ENCODE measurements at regions not wholly inside any gene's neighbourhood (a gene's known extent, or its start where the extent isn't known, plus 50 kb on each side); places are given as distances from the start of the nearest gene placed in this dataset.

DNA sequence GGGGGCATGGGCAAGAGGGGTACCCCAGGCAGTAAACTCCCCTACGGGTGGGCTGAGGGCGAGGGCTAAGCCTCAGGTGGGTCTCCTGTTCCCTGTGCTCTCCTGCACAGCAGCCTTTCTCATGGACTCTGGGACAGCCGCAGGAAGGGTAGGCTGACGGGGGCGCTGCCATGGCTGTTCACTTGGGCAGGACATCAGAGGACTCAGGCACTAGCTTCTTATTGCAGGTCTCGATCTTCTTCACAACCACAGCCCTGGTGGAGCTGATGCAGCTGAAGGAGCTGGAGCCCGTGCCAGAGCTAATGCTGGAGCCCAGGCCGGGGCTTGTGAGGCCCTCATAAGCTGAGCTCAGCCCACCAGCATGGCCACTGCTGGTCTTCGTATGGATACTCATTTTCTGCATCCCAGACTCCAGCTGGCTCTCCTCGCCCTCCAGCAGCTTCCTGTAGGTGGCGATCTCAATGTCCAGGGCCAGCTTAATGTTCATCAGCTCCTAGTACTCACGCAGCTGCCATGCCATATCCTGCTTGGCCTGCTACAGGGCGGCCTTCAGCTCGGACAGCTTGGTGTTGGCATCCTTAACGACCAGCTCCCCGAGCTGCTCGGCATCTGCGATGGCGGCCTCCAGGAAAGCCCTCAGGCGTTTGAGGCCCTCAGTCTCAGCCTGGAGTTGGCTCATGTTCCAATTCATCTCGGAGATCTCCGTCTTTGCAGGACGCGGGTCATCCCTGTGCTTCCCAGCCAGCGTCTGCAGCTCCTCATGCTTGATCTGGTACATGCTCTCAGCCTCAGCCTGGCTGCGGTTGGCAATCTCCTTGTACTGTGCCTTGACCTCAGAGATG is 359.8 kb upstream of the SETBP1 start:
- in situ Hi-C loops (cut with MboI; ENCODE audit: low sequenced_read_pairs in 4 of 4) (no loop called here), intact Hi-C loops (cut with DNase I; ENCODE audit: low total_unique reads) (no loop called here)
- ATAC-seq (no peak), DNase-seq (no peak)
- H3K4me1 ChIP-seq: no peaks in the 10 kb centered on the region
- H3K27ac ChIP-seq: no peak overlapping the region
- no peak overlapping the region for H3K4me3 ChIP-seq
- H3K27me3 ChIP-seq: no peaks in the 10 kb centered on the region
- H3K9me3 ChIP-seq: no peaks in the 10 kb centered on the region
- TF ChIP-seq POLR2A (IDR thresholded peaks at IDR 0.05): no peak
- TF ChIP-seq, protein P1, sequence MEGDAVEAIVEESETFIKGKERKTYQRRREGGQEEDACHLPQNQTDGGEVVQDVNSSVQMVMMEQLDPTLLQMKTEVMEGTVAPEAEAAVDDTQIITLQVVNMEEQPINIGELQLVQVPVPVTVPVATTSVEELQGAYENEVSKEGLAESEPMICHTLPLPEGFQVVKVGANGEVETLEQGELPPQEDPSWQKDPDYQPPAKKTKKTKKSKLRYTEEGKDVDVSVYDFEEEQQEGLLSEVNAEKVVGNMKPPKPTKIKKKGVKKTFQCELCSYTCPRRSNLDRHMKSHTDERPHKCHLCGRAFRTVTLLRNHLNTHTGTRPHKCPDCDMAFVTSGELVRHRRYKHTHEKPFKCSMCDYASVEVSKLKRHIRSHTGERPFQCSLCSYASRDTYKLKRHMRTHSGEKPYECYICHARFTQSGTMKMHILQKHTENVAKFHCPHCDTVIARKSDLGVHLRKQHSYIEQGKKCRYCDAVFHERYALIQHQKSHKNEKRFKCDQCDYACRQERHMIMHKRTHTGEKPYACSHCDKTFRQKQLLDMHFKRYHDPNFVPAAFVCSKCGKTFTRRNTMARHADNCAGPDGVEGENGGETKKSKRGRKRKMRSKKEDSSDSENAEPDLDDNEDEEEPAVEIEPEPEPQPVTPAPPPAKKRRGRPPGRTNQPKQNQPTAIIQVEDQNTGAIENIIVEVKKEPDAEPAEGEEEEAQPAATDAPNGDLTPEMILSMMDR (IDR thresholded peaks at IDR 0.05 in 4 of 5, conservative IDR thresholded peaks at IDR 0.05 in 1 of 5): no peak
- no peaks in the 10 kb centered on the region for H3K36me3 ChIP-seq

DNA sequence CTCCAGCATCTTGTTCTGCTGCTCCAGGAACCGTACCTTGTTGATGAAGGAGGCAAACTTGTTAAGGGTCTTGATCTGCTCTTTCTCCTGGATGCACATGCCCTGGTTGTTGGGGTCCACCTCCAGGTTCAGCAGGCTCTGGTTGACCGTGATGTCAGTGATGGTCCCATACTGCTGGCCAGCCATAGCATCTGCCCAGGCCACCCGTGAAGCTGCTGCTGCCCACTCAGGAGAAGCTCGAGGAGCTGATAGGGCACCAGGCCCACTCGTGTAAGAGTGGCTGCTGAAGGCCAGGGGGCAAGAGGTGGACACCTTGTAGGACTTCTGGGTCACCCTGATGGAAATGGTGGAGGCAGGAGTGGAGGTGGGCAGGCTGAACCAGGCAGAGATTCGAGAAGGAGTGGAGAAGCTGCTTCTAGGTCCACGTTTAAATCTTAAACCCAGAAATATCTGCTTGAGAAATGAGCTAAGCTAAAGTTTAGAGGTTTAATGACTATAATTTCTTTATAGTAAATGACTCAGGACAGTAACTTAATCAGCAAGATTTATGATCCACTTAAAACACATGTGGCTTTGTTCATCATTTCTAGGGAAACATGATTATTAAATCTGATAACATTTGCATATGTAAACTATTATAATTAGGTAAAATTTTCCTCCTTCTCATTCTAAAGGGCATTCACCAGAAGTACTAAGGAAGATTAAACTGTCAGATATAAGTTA is 358.7 kb upstream of the SETBP1 start:
- intact Hi-C loops (cut with DNase I; ENCODE audit: low total_unique reads): no loop called here
- Histone ChIP-seq H3K4me1 (no peaks in the 10 kb centered on the region), H3K27me3 (no peaks in the 10 kb centered on the region), H3K9me3 (no peaks in the 10 kb centered on the region), H3K4me3 (no peak overlapping the region), H3K36me3 (no peaks in the 10 kb centered on the region), H3K27ac (no peak overlapping the region)
- TF ChIP-seq POLR2A (IDR thresholded peaks at IDR 0.05): no peak
- TF ChIP-seq, protein P1 (IDR thresholded peaks at IDR 0.05 in 4 of 5, conservative IDR thresholded peaks at IDR 0.05 in 1 of 5): no peak
- in situ Hi-C loops (cut with MboI; ENCODE audit: low sequenced_read_pairs in 4 of 4): no loop called here
- DNase-seq (no peak), ATAC-seq (no peak)

DNA sequence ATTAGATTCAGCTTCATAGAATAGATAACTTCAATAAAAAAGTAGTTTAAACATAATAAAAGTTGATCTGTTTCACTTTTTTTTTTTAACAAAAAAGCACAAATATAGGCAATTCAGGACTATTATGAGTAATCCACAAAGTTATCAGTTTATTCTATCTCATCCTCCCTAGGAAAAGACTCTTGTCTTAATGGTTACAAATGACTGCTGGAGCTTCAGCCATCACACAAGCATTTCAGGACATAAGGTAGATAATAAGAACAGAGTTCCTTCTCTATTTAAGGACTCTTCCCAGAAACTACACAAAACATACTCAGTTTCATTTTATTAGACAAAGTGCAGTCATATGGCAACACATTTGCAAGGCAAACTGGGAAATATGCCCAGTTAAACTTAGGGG is 357.6 kb upstream of the SETBP1 start:
- Histone ChIP-seq H3K4me3 (no peak overlapping the region), H3K27ac (no peak overlapping the region), H3K36me3 (no peaks in the 10 kb centered on the region), H3K4me1 (no peaks in the 10 kb centered on the region), H3K9me3 (no peaks in the 10 kb centered on the region), H3K27me3 (no peaks in the 10 kb centered on the region)
- DNase-seq: no peak
- in situ Hi-C loops (cut with MboI; ENCODE audit: low sequenced_read_pairs in 4 of 4) (no loop called here), intact Hi-C loops (cut with DNase I; ENCODE audit: low total_unique reads) (no loop called here)
- TF ChIP-seq POLR2A (IDR thresholded peaks at IDR 0.05): no peak
- TF ChIP-seq, protein P1 (IDR thresholded peaks at IDR 0.05 in 4 of 5, conservative IDR thresholded peaks at IDR 0.05 in 1 of 5): no peak
- no peak for ATAC-seq

DNA sequence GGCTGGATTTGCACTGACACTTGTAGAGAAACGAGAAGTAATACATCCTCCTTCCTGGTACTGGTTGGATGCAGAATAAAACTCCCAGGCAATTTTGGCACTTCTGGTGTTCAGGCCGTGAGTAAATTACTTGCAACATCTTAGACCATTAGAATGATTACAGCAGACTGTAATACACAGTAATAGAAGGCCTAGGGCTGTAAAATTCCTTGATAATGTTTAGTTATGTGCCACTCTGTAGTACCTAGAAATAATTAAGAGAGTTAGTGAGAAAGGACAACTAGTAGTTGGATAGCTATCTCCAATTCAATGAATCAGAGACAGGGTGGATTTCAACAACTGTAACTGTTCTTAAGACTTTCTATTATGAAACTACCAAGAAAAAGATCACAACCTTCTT is 356.3 kb upstream of the SETBP1 start:
- in situ Hi-C loops (cut with MboI; ENCODE audit: low sequenced_read_pairs in 4 of 4): no loop called here
- Histone ChIP-seq H3K27ac (no peak overlapping the region), H3K4me1 (no peaks in the 10 kb centered on the region), H3K36me3 (no peaks in the 10 kb centered on the region), H3K4me3 (no peak overlapping the region), H3K9me3 (no peaks in the 10 kb centered on the region), H3K27me3 (no peaks in the 10 kb centered on the region)
- ATAC-seq (no peak), DNase-seq (no peak)
- no peak for TF ChIP-seq POLR2A (IDR thresholded peaks at IDR 0.05)
- TF ChIP-seq, protein P1 (IDR thresholded peaks at IDR 0.05 in 4 of 5, conservative IDR thresholded peaks at IDR 0.05 in 1 of 5): no peak
- intact Hi-C loops (cut with DNase I; ENCODE audit: low total_unique reads): no loop called here
